ENCODE measurements at regions not wholly inside any gene's neighbourhood (a gene's known extent, or its start where the extent isn't known, plus 50 kb on each side); places are given as distances from the start of the nearest gene placed in this dataset.
"Not testable (repeated sequence)": the region's sequence is repeated elsewhere in the genome, so short reads cannot be mapped to it uniquely, and the experiment has no call there.

DNA sequence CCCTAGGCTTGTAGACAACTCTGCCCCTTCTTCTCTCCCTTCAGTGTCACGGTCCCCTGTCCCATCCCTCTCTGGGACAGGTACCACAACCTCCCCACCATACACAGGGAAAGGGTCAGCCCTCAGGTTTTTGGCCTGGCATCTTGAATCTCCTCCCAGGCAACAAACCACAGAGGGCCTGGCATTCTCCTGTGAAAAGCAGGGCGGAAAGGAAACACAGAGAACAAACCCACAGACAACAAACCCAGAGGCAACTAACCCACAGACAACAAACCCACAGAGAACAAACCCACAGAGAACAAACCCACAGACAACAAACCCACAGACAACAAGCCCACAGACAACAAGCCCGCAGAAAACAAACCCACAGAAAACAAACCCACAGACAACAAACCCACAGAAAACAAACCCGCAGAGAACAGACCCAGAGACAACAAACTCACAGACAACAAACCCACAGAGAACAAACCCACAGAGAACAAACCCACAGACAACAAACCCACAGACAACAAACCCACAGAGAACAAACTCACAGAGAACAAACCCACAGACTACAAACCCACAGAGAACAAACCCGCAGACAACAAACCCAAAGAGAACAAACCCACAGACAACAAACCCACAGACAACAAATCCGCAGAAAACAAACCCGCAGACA is 2745.9 kb upstream of the TPTE start:
- TF ChIP-seq, protein P1, sequence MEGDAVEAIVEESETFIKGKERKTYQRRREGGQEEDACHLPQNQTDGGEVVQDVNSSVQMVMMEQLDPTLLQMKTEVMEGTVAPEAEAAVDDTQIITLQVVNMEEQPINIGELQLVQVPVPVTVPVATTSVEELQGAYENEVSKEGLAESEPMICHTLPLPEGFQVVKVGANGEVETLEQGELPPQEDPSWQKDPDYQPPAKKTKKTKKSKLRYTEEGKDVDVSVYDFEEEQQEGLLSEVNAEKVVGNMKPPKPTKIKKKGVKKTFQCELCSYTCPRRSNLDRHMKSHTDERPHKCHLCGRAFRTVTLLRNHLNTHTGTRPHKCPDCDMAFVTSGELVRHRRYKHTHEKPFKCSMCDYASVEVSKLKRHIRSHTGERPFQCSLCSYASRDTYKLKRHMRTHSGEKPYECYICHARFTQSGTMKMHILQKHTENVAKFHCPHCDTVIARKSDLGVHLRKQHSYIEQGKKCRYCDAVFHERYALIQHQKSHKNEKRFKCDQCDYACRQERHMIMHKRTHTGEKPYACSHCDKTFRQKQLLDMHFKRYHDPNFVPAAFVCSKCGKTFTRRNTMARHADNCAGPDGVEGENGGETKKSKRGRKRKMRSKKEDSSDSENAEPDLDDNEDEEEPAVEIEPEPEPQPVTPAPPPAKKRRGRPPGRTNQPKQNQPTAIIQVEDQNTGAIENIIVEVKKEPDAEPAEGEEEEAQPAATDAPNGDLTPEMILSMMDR (IDR thresholded peaks at IDR 0.05), result not testable (repeated sequence)
- not testable (repeated sequence) for TF ChIP-seq POLR2A, POLR2AphosphoS5, EP300 (IDR thresholded peaks at IDR 0.05)
